ENCODE measurements at regions not wholly inside any gene's neighbourhood (a gene's known extent, or its start where the extent isn't known, plus 50 kb on each side); places are given as distances from the start of the nearest gene placed in this dataset.

DNA sequence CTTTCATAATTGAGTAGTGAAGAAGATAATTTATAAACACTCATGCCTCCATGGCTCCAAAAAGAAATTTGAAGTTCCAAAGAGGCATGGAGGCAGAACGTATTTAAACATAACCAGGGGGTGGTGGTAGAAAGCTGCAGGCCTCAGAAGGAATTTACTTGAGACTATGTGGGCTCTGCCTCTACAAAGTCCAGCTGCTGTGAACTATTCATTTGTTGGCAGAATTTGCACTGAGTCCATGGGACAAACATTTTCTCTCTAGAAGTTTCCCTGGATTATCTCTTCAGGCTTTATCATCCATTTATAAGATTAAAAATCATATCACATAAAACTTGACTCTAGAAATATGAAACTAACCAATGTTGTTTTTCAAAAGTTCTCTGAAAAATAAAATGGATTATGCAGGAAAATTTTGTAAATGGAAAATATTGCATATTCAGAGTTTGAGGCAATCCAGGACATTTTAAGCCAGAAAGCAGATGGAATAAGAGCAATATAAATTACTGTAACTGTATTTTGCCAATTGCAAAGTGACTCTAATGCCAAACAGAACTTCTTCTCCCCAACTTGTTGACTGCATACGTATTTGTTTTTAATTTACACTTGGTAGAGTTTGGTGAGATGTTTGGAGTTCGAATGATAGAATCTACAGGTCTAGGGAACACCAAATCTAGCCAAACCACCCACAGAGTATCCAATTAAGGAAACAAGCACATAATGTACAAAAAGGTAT, 258.2 kb downstream of the ENC1 start:
- no peak for DNase-seq (ENCODE audit: low read depth in 1 of 2, low spot score in 1 of 2)

DNA sequence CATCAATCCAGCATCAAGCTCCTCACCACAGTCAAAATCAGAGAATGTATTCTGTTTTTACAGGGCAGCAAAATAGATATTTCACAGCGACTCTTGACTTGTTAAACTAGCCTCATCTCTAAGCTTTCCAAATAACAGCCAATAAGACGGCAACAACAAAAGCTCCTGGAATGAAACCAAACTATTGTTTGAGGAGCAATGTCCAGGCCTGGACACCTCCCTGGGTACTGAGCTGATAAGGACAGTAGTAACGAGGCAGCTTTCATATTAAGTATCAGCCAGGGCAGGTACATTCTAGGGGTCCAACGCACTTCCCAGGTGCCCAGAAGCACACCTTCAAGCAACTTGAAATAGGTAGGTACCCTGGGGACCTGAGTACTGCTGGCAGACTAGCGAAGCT, 260.3 kb downstream of the ENC1 start:
- DNase-seq (ENCODE audit: low read depth in 1 of 2, low spot score in 1 of 2): no peak

DNA sequence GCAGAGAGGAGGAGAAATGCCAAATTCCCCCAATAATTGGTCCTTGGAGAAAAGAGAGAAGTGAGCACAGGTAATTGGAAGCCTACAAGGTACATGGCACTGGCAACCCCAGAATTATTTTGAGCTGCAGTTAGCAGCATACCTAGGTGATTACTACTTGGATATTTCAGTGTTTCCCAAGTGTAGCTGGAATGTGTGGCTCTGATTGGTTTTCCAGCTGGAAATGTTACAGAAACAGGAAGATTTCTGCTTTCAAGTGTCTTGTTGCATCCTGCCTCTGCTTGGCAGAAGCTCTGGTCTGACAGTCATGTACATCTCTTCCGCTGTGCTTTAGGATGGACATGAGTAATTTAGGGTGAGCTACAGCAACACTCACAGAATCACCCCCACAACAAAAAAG, 262.1 kb downstream of the ENC1 start:
- no peak for DNase-seq (ENCODE audit: low read depth in 1 of 2, low spot score in 1 of 2)

DNA sequence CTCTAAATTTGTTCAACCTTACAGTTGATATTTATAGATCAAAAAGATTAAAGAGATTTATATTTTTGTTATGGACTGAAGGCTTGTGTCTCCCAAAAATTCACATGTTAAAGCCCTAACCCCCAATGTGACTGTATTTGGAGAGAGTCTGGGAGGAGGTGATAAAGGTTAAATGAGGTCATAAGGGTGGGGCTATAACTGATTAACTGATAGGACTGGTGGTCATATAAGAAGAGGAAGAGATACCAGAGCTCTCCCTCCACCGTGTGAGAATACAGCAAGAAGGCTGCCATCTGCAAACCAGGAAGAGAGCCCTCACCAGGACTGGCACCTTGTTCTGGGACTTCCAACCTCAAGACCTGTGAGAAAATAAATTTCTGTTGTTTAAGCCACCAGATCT, 264.3 kb downstream of the ENC1 start:
- DNase-seq (ENCODE audit: low read depth in 1 of 2, low spot score in 1 of 2): no peak

DNA sequence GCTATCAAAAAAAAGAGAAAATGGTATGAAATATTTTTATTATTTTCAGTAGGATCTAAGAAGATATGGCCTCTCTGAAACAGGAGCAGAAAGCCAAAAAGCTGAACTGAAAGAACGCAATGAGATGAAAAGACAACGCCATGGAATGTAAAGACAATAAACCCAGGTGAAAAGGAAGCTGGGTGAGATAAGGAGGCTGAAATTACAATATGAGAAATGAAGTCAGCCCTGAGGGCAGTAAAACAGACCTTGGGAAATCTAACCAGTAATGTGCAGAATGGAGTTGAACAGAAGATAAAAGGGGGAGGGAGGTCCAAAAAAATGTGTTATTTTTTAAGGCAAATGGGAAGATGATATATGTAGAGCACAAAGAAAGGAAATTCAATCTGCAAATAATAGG, 265.3 kb downstream of the ENC1 start:
- DNase-seq (ENCODE audit: low read depth in 1 of 2, low spot score in 1 of 2): no peak

DNA sequence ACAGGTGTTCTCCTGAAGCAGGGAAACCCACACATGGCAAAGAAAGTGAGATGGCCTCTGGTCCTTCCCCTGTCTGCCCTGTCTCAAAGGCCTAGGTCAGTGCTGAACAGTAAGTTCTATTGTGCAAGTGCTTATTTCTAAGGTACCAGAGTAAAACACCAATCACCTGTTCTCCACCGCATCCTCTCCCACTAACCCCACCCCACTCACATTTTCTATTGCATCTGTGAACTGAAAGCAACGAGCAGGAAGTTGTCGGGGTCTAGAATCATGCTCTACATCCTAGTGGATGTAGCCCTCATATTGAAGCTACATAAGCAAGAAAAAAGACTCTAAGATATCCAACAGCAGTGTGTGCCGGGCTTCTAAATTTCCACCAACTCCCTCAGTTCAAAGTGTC, 265.9 kb downstream of the ENC1 start:
- DNase-seq (ENCODE audit: low read depth in 1 of 2, low spot score in 1 of 2): no peak

DNA sequence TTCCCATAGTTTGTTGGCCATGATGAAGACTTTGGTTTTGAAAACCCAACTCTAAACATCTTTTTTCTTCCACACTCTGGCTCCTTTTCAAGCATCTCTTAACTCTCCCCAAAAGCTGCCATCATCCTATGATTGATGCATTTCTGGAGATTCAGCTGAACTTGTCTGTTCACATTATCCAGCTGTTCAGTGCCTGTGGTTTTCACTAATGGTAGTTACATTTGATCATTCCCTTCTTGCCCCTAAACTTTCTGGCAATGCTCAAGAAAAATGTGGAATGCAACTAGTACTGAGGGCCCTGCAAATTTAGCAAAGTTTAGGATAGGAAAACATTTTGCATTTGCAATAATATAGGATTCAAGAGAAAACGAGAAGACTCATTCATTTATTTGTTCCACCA, 267.5 kb downstream of the ENC1 start:
- DNase-seq (ENCODE audit: low read depth in 1 of 2, low spot score in 1 of 2): no peak

DNA sequence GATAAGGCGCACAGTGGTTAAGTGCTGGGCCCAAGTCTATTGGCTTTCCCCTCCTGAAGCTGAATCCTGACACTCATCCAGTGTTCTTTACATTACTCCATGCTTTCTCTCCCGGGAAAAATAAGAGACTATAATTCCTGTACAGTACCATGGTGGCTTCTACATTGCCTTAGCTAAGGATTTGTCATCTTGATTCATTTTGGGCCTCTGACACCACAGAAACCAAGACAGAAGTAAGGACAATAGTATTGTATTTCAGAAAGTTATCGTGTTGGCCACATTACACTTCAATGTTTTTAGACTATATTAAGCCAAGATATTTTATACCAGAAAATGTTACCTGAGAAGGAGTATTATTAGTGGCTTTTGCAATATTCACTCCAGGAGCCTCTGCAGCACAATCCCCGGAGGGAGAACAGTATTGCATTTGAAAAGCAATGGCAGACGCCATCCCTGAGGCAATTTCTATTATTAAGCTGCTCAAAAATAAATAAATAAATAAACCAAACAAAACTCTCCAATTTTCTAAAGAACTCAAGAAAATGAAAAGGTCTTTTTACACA, 267.9 kb downstream of the ENC1 start:
- DNase-seq (ENCODE audit: low read depth in 1 of 2, low spot score in 1 of 2): no peak

DNA sequence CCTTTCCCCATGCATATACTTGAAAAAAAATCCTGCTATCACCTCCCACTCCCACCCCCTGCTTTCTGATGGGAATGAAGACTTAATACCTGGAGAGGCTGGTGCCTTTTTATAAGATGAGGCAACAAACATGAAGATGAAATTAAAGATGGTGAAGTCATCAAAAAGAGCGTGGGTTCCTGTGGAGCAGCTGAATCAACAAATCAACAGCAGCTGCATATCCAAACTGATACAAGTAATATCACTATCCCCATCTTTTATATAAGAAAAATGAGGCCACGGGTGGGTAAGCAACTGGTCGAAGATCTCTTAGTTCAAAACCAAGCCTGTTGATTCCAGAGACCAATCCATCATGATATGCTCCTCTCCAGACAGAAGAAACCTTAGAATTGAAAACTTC, 268.5 kb downstream of the ENC1 start:
- no peak for DNase-seq (ENCODE audit: low read depth in 1 of 2, low spot score in 1 of 2)

DNA sequence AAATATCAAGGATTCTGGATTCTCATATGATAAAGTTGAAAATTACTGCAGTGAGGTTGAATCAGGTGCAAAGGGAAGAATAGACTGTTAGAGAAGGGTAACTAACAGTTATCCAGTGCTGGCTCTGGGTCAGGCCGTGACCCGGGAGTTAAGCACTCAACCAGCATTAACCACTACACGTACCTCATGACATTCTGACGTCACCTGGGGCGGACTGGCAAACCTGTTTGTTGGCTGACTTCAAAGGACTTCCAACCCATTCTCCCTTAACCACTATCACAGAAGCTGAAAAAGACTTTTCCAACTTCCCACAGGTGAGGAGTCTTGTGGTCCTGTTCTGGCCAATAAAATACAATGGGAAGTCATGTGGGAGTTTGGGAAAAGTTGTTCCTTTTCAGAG, 268.9 kb downstream of the ENC1 start:
- DNase-seq (ENCODE audit: low read depth in 1 of 2, low spot score in 1 of 2): no peak

DNA sequence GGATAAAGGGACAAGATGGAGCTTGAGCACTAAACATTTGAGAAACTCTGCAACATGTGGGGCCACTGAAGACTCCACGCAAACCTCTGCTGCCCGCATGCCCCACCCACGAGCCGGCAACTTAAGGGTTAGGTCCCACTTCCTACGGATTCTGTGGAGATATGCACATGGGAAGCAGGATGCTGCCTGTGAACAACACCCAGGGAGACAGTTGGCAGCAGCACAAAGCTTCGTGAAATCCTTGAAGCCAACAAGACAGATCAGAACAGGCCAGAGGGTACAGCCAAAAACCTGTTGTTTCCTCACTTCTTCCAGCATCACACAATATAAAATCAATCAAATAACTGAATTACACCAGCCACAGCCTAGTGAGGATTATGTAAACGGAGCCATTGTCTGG, 270.4 kb downstream of the ENC1 start:
- DNase-seq (ENCODE audit: low read depth in 1 of 2, low spot score in 1 of 2): no peak

DNA sequence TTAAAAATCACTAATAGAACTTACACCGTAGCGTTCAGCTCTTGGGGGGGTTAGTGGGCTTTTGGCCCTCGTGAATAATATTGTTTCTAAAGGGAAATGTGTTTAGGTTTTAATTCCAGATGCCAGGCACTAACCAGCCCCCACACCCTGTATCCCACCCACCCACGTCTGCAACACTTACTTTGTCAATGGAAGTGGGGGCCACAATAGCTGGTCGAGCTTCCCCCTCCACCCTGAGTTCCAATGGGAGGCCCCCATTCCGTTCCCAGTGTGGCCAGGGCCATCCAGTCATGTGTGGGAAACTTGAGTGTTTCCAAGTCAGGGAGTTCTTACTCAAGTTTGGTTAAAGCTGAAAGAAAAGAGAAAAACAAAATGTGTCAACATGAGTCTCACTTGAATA, 271.4 kb downstream of the ENC1 start:
- no peak for DNase-seq (ENCODE audit: low read depth in 1 of 2, low spot score in 1 of 2)

DNA sequence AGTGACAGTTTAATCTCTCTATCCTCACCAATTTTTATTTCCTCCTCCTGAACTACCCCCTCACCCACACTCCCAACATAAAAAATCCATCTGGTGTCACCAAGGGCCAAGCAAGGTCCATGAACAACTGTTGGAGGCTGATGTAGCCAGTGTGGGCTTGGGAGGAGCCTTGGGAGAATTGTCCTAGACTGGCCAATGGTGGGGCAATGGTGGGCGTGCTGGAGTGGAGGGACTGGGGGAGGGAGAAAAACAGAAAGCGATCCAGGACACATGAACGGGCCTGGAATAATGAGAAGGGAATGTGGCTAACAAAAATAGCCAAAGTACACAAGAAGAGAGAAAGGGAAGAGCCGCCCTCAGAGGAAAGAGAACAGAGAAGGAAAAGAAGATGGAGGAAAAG, 272.6 kb downstream of the ENC1 start:
- DNase-seq (ENCODE audit: low read depth in 1 of 2, low spot score in 1 of 2): no peak

DNA sequence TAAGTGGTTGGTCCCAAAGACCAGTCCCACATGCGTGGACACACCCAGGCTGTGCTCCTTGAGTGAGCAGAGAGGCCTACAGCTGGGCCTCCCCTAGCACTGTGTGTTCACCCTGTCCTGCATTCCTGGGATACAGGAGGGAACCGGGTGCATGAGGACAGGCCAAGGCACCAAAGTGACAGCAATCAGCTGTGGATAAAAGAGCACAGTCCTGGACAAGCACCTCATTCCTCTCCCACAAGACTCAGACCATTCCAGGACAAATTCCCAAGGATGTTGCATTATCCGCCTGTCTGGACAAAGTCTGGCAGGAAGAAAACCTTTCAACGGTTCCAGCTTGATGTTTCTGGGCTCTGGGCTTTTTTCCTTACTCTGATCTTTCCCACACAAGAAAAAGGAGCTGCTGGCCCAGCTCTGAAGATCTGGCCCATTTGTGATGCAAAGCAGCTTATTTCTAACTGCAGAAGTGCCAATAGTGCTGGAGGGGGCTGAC, 273.2 kb downstream of the ENC1 start:
- no peak for DNase-seq (ENCODE audit: low read depth in 1 of 2, low spot score in 1 of 2)

DNA sequence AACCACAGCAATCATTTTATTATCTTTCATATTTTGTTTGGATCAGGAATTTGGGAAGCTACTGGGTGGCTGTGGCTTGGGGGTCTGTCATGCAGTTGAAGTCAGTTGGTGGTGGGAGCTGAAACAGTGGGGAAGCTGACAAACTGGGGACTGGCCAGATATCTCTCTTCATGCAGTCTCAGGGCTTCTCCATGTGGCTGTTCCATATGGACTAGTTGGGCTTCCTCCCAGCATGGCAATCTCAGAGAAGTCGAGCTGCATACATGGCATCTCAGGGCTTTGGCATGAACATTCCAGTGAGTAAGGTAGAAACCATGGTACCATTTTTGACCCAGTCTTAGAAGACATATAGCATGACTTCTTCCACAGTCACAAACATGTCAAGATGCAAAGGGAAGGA, 274.8 kb downstream of the ENC1 start:
- no peak for DNase-seq (ENCODE audit: low read depth in 1 of 2, low spot score in 1 of 2)

DNA sequence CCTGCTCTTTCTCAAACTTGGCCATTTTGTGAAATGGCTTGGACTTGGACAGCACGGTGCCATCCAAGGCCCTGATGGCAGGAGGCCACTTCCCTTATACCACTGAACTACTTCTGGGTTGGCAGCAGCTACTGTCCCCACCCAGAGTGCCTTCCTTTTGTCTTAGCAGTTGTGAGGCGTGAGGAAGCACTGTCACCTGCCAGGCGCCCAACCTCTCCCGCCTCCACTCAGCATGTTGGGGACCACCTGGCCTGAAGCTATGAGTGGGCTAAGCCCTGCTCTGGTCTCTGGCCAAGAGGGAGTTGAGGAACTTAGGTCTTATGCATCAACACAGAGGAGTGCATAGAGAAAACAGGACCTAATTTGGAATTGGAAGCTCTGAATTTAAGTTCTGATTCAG, 276.0 kb downstream of the ENC1 start:
- DNase-seq (ENCODE audit: low read depth in 1 of 2, low spot score in 1 of 2): no peak

DNA sequence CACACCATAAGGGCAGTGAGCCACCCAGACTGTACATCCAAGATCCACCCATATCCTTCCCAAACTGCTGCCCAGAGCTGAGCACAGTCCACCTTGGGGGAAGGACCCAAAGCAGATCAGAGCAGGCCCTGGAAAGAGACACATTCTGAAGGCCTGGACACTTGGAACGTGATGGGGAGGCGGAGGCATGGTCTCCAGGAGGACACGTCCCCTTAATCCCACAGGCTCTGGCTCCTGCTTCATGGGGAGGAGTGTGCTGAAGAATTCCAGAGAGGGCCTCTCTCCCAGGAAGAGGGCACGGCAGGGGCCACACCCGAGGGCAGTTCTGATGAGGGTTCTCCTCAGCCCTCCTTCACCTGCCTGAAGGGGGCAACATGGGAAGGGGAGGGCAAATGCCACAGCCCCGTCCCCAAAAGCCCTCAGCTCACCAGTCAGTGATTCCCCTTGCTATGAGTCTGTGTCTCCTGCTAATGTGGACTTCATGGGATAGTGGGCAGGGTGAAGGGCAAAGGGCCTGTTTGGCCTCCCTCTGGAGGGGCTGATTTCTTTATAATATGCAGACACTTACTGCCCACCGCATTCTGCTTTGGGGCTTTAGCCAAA, 276.8 kb downstream of the ENC1 start:
- no peak for DNase-seq (ENCODE audit: low read depth in 1 of 2, low spot score in 1 of 2)

DNA sequence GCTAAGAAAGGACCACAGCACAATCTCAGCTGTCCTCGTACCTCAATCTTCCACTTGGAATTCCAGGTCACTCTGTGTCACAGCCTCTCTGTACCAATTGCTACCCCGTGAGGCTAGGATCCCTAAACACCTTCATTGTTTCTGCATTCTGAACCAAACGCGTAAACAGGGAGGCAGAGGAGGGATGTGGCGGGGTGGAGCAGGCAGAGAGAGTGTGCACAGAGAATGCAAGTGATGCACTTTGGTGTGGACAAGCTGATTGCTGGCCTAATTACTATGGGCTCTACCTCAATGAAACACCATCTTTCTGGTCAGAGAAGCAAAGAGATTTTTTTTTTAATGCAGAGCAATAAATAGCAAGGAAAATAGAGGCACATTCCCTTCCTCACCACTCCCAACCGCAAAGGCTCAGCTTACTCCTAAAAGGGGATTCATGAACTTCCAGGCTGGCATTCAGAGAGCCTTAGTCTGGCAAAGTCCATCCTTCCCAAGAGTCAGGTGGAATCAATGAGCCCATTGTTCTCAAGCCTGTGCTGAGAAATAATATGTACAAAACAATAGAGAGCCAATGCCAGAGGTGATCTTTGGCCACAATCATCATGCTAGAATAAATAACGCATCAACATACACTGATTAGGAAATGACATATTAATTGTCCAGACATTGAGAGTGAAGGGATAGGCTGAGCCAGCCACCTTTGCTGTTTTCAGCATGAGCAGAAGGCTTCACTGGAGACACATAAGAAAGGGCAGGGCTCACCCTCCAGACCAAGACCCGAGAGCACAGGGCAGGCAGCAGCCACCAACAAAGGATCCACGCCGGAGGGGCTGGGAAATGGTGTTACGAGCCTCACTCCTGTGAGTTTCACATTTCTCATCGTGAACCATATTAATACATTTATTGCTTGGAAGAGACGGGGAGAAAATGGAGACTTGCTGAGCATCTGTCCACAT, 278.8 kb downstream of the ENC1 start:
- DNase-seq (ENCODE audit: low read depth in 1 of 2, low spot score in 1 of 2): no peak

DNA sequence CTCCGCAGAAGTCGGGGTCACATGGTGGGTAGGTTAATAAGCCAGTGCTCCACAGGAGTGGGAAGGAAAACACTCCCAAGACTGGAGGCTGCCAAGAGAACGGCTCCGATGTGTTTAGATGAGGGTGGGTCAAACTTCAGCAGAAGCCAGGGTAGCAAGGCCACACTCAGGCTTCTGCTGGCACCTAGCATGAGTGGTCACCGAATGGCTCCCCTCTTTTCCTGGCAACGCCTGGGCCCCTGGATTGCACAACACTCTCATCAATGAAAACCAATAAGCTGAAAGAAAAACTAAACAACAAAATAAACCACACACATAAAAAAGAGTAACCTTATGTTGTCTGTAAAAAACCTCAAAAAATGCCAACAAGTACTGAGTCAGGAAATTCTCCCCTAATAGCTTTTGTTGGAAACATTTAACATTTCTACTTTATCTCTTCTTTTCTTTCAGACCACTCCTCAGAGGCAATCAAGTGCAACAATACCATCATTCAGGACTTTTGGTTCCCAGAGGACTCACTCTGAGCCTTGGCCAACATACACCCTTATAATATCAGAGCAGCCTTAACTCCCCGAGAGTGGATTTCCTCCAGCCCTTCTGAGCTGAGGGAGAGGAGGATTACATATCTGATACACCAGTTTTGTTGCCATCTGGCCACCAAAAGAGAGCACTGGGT, 279.9 kb downstream of the ENC1 start:
- no peak for DNase-seq (ENCODE audit: low read depth in 1 of 2, low spot score in 1 of 2)

DNA sequence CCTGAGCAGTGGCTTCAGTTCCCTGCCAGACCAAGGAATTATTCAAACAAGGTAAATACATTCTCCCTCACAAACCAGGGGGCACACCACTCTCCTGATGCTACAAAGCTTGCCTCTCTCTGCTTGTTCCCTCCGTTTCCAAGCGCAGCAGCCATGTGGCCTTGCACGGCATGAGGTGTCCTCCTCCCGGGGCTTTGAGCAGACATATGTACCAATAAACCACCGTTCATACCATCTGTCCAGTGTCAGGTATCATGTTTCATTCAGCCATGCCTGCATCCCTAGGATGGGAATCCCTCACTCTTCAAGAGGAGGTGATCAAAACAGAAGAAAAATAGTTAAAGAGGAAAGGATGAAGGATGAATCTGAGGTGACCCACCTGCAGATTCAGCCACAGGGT, 282.7 kb downstream of the ENC1 start:
- no peak for DNase-seq (ENCODE audit: low read depth in 1 of 2, low spot score in 1 of 2)
